Caco-2 (cell line): ENCODE measurements at regions not wholly inside any gene's neighbourhood (a gene's known extent, or its start where the extent isn't known, plus 50 kb on each side); places are given as distances from the start of the nearest gene placed in this dataset.
"Not testable (repeated sequence)": the region's sequence is repeated elsewhere in the genome, so short reads cannot be mapped to it uniquely, and the experiment has no call there.

Experiments
- BruUV-seq: library from RNA; stranded (reverse); fragments of 400-500 nt; replicated peaks from 2 replicates; lab custom pipeline; 2021; lab: Mats Ljungman, UMichigan
- CTCF ChIA-PET: fragments of 300-600 bp; sonication (Branson Sonifier 250); formaldehyde crosslinking; loops from one replicate; lab custom pipeline; 2022; ENCODE audit warnings: antibody characterized with exemption; lab: Charles Lee
- POLR2A ChIA-PET: fragments of 300-600 bp; sonication (Branson Sonifier 250); formaldehyde crosslinking; loops from one replicate; lab custom pipeline; 2022; ENCODE audit warnings: antibody characterized with exemption; lab: Charles Lee
- DNase-seq, 2 experiments: peaks; one replicate each; pipeline versions ENCODE4 v3.0.0 to v3.0.0-alpha.2; 2020 to 2022
- H3K27me3 ChIP-seq: replicated peaks from 2 replicates; pipeline ENCODE4 v1.6.0; 2011; ENCODE audit warnings: low read length; ENCODE audit not compliant: control insufficient read depth, insufficient read depth
- H3K36me3 ChIP-seq: 2 replicates; pipeline ENCODE4 v1.5.1; 2011; ENCODE audit warnings: low read length; ENCODE audit not compliant: control insufficient read depth, insufficient read depth
- H3K4me1 ChIP-seq: fragments of 250-450 bp; sonication (Bioruptor Pico); 2 replicates; pipeline ENCODE4 v1.5.1; 2020; ENCODE audit warnings: mild to moderate bottlenecking
- H3K4me3 ChIP-seq: 2 replicates; pipeline ENCODE4 v1.5.1; 2011; ENCODE audit warnings: low read depth, mild to moderate bottlenecking, control low read depth, low read length
- H3K9me3 ChIP-seq: fragments of 250-450 bp; sonication (Bioruptor Pico); 2 replicates; pipeline ENCODE4 v1.5.1; 2020; ENCODE audit warnings: mild to moderate bottlenecking, moderate library complexity
- H3K27ac Mint-ChIP-seq: one replicate; pipeline ENCODE4 v1.8.0; 2022; ENCODE audit warnings: mixed read lengths; ENCODE audit not compliant: unreplicated experiment
- H3K27me3 Mint-ChIP-seq: one replicate; pipeline ENCODE4 v1.8.0; 2022; ENCODE audit warnings: mixed read lengths; ENCODE audit not compliant: insufficient read depth, unreplicated experiment
- H3K36me3 Mint-ChIP-seq: one replicate; pipeline ENCODE4 v1.8.0; 2022; ENCODE audit warnings: mild to moderate bottlenecking, mixed read lengths; ENCODE audit not compliant: insufficient read depth, unreplicated experiment
- H3K4me1 Mint-ChIP-seq: one replicate; pipeline ENCODE4 v1.8.0; 2022; ENCODE audit warnings: low read depth, mixed read lengths; ENCODE audit not compliant: unreplicated experiment
- H3K4me3 Mint-ChIP-seq: one replicate; pipeline ENCODE4 v1.8.0; 2022; ENCODE audit warnings: mild to moderate bottlenecking, moderate library complexity, mixed read lengths; ENCODE audit not compliant: unreplicated experiment
- H3K9me3 Mint-ChIP-seq: one replicate; pipeline ENCODE4 v1.8.0; 2022; ENCODE audit warnings: mixed read lengths; ENCODE audit not compliant: unreplicated experiment
- intact Hi-C: fragments of 100-400 bp; cut with micrococcal nuclease; formaldehyde crosslinking; loops from one replicate; pipeline ENCODE4 v1.10.0; 2022; ENCODE audit not compliant: unreplicated experiment
- TF ChIP-seq, protein P1 (sequence below), 2 experiments: fragments of 200-600 bp in 1 of 2; IDR thresholded peaks; 1 replicate in 1 of 2; 2 replicates in 1 of 2; pipeline versions ENCODE4 v1.5.1 to v1.8.0; 2011 to 2022; ENCODE audit warnings: antibody characterized with exemption in 1 of 2, control low read depth in 1 of 2, inconsistent platforms in 1 of 2, low read depth in 1 of 2, low read length in 1 of 2, mild to moderate bottlenecking in 1 of 2, moderate library complexity in 1 of 2; ENCODE audit not compliant: insufficient read depth in 1 of 2, severe bottlenecking in 1 of 2, unreplicated experiment in 1 of 2

DNA sequence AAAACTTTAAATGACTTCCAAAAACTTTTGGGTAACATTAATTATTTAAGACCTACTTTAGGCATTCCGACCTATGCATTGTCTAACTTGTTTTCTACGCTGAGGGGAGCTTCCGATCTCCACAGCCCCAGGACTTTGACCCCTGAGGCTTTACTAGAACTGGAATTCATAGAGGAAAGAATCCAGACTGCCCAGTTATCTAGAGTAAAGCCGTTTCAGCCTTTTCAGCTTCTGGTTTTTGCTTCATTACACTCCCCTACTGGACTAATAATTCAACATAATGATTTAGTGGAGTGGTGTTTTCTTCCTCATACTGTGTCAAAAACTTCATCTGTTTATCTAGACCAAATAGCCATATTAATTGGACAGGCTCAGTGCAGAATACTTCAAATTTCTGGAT, 571.9 kb upstream of the PTGER4 start:
- POLR2A ChIA-PET, H3K9me3 ChIP-seq, H3K36me3 ChIP-seq, H3K27me3 ChIP-seq, H3K27ac Mint-ChIP-seq, H3K4me1 Mint-ChIP-seq, H3K27me3 Mint-ChIP-seq, CTCF ChIA-PET, intact Hi-C loops, H3K4me1 ChIP-seq, BruUV-seq, H3K4me3 Mint-ChIP-seq, H3K4me3 ChIP-seq, H3K36me3 Mint-ChIP-seq: not testable (repeated sequence)
- DNase-seq: peak in 1 of 2 experiments; percentile 14
- H3K9me3 Mint-ChIP-seq: peaks cover 36% of the 10 kb centered on the region

DNA sequence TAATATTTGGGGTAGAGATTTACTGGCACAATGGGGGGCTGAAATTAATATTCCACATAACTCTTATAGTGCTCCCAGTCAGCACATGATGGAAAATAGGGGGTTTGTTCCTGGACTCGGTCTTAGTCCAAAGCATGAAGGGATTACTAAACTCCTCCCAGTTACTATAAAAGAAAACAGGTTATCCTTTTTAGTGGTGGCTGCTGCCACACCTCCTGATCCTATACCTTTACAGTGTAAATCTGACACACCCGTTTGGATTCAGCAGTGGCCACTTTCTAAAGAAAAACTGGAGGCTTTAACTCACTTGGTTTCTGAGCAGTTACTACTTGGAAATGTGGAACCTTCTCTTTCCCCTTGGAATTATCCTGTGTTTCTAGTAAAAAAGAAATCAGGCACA, 572.9 kb upstream of the PTGER4 start:
- Histone ChIP-seq H3K27me3 (no peaks in the 10 kb centered on the region), H3K9me3 (no peaks in the 10 kb centered on the region), H3K36me3 (no peaks in the 10 kb centered on the region), H3K4me1 (peaks cover 4% of the 10 kb centered on the region; the same call in 1 of the 2 replicates), H3K4me3 (no peak overlapping the region)
- H3K4me3 Mint-ChIP-seq: no peak overlapping the region
- H3K9me3 Mint-ChIP-seq: peaks cover 29% of the 10 kb centered on the region
- TF ChIP-seq, protein P1, sequence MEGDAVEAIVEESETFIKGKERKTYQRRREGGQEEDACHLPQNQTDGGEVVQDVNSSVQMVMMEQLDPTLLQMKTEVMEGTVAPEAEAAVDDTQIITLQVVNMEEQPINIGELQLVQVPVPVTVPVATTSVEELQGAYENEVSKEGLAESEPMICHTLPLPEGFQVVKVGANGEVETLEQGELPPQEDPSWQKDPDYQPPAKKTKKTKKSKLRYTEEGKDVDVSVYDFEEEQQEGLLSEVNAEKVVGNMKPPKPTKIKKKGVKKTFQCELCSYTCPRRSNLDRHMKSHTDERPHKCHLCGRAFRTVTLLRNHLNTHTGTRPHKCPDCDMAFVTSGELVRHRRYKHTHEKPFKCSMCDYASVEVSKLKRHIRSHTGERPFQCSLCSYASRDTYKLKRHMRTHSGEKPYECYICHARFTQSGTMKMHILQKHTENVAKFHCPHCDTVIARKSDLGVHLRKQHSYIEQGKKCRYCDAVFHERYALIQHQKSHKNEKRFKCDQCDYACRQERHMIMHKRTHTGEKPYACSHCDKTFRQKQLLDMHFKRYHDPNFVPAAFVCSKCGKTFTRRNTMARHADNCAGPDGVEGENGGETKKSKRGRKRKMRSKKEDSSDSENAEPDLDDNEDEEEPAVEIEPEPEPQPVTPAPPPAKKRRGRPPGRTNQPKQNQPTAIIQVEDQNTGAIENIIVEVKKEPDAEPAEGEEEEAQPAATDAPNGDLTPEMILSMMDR (IDR thresholded peaks at IDR 0.05; ENCODE audit: insufficient read depth in 1 of 2, low read depth in 1 of 2, low read length in 1 of 2, severe bottlenecking in 1 of 2, unreplicated experiment in 1 of 2): no peak
- ChIA-PET CTCF (no interaction called here), POLR2A (no interaction called here)
- H3K27ac Mint-ChIP-seq: no peak overlapping the region
- H3K27me3 Mint-ChIP-seq: no peaks in the 10 kb centered on the region
- BruUV-seq: no TSS peak
- H3K4me1 Mint-ChIP-seq: no peaks in the 10 kb centered on the region
- H3K36me3 Mint-ChIP-seq: no peaks in the 10 kb centered on the region
- no peak for DNase-seq
- intact Hi-C loops: no loop called here

GRCh38 chr5:40098313-40098712, 581.4 kb upstream of the PTGER4 start:
- intact Hi-C loops: no loop called here
- H3K4me1 ChIP-seq: no peaks in the 10 kb centered on the region
- ChIA-PET CTCF (no interaction called here), POLR2A (no interaction called here)
- no TSS peak for BruUV-seq
- no peaks in the 10 kb centered on the region for H3K4me1 Mint-ChIP-seq
- TF ChIP-seq, protein P1 (IDR thresholded peaks at IDR 0.05; ENCODE audit: insufficient read depth in 1 of 2, low read depth in 1 of 2, low read length in 1 of 2, severe bottlenecking in 1 of 2, unreplicated experiment in 1 of 2): no peak
- no peaks in the 10 kb centered on the region for H3K27me3 Mint-ChIP-seq
- H3K9me3 ChIP-seq: no peaks in the 10 kb centered on the region
- H3K4me3 ChIP-seq: no peak overlapping the region
- no peaks in the 10 kb centered on the region for H3K36me3 ChIP-seq
- peaks cover 10% of the 10 kb centered on the region for H3K9me3 Mint-ChIP-seq
- H3K4me3 Mint-ChIP-seq: no peak overlapping the region
- no peaks in the 10 kb centered on the region for H3K36me3 Mint-ChIP-seq
- DNase-seq: no peak
- no peak overlapping the region for H3K27ac Mint-ChIP-seq
- H3K27me3 ChIP-seq: no peaks in the 10 kb centered on the region

- no peak for DNase-seq
- Histone ChIP-seq H3K27me3 (no peaks in the 10 kb centered on the region), H3K9me3 (peaks cover 6% of the 10 kb centered on the region; the same call in 1 of the 2 replicates), H3K36me3 (no peaks in the 10 kb centered on the region), H3K4me1 (no peaks in the 10 kb centered on the region), H3K4me3 (no peak overlapping the region)
- Mint-ChIP-seq H3K36me3 (no peaks in the 10 kb centered on the region), H3K4me3 (no peak overlapping the region), H3K9me3 (peaks cover 24% of the 10 kb centered on the region), H3K4me1 (no peaks in the 10 kb centered on the region), H3K27me3 (no peaks in the 10 kb centered on the region), H3K27ac (no peak overlapping the region)
- CTCF ChIA-PET: no interaction called here
- intact Hi-C loops: no loop called here
- POLR2A ChIA-PET: no interaction called here
- no TSS peak for BruUV-seq
- TF ChIP-seq, protein P1 (IDR thresholded peaks at IDR 0.05; ENCODE audit: insufficient read depth in 1 of 2, low read depth in 1 of 2, low read length in 1 of 2, severe bottlenecking in 1 of 2, unreplicated experiment in 1 of 2): no peak
Measured at GRCh38 chr5:40093550-40093949, 586.2 kb upstream of the PTGER4 start.
